SK-N-DZ (cell line): ENCODE measurements at regions not wholly inside any gene's neighbourhood (a gene's known extent, or its start where the extent isn't known, plus 50 kb on each side); places are given as distances from the start of the nearest gene placed in this dataset.
"Not testable (repeated sequence)": the region's sequence is repeated elsewhere in the genome, so short reads cannot be mapped to it uniquely, and the experiment has no call there.

ENCODE experiments used
- DNase-seq: peaks from one replicate; pipeline ENCODE4 v3.0.0-alpha.2; 2015; ENCODE audit warnings: low spot score

DNA sequence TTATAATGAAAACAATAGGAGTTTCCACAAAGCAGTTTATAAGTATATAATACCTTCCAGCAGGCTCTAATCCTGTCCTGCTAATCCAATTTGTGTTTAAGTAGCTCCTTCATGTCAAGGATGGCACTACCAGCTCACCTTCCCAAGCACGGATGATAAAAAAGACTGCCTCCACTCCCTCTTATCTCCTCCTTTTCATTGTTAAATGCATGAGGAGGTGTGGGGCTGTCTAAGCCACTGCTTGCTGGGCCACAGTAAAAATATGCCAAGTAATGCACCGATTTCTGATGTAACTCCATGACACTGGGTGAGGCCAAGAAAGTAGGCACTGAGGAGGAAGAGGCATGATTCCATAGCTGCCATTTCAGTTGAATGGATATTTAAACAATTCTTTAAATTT lies 193.1 kb downstream of the ZIC5 start:
- DNase-seq, result no peak

DNA sequence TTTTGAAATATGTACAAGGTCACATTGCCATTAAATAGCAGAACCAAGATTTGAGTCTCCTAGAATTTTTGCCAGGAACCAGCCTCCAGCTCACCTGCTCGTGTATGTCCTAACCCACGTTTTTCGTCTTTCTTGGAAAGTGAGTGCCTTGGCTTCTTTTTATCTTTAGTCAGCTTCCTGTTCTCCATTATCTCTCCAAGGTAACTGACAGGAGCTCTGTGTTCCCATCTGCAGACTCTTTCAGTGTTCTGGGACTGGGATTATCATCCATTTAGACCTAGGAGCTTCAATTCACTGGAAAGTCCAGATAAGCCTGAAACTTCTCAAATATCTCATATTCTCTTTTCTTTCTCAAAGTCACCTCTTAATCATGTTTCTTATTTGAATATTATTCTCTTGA lies 193.7 kb downstream of the ZIC5 start:
- no peak for DNase-seq

DNA sequence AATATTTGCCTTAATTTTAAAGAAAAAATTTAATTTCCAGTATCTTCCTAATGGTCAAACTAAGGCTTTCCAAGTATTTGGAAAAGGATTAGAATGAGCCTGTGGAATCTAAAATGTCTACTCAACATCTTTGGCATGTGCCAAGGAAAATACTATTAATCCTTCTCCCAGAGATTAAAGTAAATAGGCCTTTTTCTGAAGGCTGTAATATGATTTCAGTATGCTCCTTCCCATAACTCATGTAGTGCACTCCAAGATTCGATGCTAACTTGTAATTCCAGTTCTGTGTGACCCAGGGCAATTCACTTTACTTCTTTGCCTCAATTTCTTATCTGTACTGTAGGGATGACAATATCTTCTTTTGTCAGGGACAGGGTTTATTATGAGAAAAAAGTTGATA lies 196.9 kb downstream of the ZIC5 start:
- DNase-seq, result no peak

DNA sequence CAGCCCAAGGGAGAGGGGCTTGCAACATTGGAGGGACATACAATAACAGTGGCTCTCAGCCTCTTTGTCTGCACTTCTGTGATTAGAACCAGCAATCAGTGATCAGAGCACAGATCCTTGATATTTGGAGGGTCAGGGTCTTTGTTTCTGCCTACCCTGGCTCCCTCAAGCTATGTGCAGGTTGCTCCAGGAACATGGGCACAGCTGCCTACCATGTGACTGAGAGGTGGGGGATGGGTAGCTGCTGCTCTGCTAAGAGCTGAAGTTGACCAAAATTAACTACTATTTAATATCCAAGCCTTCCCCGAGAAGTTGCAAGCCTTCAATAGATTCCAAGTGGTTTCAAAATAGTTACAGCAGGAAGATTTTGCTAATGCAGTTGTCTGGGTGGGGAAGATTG lies 202.6 kb downstream of the ZIC5 start:
- no peak for DNase-seq

DNA sequence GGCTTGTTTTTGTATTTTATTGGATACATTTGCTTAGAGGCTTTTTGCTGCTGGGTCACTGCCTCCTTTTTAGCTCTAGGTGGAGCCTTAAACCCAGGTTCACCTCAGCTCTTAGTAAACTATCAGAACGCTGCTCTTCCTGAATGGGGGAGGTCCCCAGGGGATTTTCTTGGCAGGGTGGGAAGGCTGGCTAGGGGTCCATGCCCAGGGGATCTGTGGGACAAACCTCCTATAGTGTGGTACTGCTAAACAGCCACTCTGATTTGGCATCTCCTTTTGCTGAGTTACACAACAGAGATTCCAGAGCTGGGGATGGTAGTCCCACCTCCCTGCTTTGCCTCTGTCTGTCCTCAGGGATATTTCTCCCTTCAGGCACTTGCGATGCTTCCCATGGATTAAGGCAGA lies 204.9 kb downstream of the ZIC5 start:
- no peak for DNase-seq

- DNase-seq, result no peak
These were observed 205.7 kb downstream of the ZIC5 start for GRCh38 chr13:99765869-99766268.

DNA sequence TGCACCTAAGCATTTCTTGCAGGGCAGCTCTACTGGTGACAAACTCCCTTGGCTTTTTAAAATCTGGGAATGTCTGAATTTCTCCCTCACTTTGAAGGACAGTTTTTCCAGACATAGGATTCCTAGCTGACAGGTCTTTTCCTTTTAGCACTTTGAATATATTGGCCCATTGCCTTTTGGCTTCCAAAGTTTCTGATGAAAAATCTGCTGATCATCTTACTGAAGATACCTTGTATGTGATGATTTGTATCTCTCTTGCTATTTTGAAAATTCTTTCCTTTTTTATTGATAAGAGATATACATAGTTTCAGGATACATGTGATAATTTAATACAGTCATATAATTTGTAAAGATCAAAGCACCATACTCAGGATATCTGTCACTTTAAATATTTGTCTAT lies 211.1 kb downstream of the ZIC5 start:
- DNase-seq, result no peak

GRCh38 chr13:99759163-99759552 lies 212.4 kb downstream of the ZIC5 start:
- no peak for DNase-seq

- no peak for DNase-seq
These were observed 213.0 kb downstream of the ZIC5 start for GRCh38 chr13:99758460-99759162.

- DNase-seq, result no peak
These were observed 213.7 kb downstream of the ZIC5 start for GRCh38 chr13:99757756-99758459.

DNA sequence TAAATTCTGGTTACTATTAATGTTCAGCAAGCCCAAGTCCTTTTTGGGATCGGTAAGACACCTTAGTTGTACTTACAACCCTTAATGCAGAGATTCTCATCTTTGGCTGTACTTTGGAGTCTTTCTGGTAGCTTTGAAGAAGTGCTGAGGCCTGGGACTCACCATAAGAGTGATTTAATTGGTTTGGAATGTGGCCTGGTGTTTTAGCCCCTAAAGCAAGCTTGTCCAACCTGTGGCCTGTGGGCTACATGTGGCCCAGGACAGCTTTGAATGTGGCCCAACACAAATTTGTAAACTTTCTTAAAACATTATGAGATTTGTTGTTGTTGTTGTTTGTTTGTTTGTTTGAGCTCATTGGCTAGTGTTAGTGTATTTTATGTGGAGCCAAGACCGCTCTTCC lies 215.3 kb downstream of the ZIC5 start:
- no peak for DNase-seq

- DNase-seq, result not testable (repeated sequence)
These were observed 216.8 kb downstream of the ZIC5 start for GRCh38 chr13:99754750-99755149.

DNA sequence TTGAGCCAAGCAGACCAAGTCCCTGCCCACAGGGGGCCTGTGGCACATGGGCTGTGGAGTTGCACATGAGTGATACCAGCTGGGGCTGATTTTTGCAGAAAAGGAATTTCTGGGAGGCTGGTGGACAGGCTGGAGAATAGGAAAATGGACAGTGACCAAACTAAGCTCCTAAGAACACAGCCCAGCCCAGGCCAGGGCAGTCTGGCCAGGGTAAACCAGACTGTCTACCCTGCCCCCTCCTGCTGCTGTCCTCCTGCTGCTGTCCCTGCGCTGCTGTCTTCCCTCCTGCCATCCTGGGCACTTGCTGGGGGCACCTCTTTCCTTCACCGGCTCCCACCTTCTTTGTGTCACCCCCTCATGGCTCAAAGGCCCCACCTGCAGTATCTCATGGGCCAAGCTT lies 219.2 kb downstream of the ZIC5 start:
- no peak for DNase-seq

DNA sequence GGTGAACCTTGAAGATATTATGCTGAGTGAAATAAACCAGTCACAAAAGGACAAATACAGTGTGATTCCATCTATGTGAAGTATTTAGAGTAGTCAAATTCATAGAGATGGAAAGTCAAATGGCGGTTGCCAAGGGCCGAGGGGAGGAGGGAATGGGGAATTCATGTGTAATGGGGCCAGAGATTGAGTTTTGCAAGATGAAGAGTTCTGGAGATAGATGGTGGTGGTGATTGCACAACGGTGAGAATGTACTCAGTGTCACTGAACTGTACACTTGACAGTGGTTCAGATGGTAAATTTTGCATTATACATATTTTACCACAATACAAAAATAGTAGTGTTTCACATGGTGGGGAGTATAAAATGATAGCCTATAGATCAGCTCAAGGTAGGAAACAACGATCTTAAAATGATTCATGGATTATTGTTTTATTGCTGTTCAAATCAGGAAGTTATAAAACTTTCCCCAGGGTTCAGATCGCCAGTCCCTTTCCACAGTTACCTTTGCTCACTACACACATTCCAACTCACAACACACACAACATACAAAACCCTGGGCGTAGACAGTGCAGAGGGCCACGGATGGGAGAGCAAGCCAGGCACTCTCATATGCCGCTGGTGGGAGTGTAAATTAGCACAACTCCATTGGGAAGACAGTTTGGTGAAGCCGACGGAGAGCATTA lies 219.9 kb downstream of the ZIC5 start:
- DNase-seq, result no peak

DNA sequence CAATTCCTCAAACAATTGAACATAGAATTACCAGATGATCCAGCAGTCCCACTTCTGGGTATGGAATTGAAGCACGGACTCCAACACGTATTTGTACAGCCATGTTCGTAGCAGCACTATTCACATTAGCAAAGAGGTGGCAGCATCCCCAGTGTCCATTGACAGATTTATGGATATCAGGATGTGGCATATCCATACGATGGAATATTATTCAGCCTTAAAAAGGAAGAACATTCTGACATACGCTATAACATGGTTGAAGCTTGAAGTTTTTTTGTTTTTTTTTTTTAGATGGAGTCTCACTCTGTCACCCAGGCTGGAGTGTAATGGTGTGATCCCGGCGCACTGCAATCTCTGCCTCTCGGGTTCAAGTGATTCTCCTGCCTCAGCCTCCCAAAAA lies 220.6 kb downstream of the ZIC5 start:
- DNase-seq, result no peak

DNA sequence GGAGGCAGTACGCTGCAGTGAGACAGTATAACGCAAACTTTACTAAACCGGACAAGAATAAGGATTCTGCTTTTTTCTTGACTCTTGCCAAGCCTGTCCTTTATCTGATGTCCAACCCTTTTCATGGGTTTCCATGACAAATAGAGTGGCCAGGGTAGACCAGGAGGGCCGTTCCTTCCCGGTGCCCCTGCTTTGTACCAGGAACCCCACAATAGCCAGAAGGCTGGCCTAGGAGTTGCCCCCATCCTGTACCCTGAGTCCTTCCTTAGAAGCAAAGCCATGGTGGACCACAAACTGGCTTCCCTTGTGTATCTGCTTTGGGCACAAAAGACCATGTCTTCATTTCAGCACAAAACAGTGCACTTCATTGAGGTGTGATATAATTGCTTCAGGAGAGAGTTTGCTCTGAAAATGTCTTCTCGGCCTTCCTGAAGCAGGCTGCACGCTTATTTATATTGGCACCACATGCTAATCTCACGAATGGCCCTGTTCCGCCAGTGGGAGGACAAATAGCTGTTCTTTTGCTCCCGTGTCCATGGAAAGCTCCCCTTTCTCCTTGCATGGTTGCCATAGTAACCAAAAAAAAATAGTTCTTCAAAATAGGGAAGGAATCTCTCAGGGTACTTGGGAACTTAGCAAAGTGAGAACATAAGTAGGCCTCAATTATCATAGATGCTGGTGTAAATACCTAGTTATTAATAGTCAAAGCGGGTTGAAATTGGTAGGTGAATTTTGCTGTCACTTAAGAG lies 222.1 kb downstream of the ZIC5 start:
- no peak for DNase-seq

DNA sequence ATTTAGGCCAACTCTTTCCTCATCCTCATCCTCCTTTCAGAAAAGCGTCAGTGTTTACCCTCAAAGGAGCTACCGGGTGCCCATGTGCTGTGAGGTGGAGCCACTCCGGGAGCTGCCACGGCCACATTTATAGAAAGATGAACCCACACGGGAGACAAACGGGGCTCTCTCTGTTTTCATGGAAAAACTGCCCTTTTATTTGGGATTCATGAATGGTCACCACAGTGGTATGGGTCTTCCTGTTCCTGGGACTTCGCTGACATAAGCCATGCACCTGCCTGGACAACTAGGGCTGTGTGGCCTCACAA lies 224.2 kb downstream of the ZIC5 start:
- no peak for DNase-seq

GRCh38 chr13:99746637-99747402 lies 224.7 kb downstream of the ZIC5 start:
- DNase-seq, result no peak

DNA sequence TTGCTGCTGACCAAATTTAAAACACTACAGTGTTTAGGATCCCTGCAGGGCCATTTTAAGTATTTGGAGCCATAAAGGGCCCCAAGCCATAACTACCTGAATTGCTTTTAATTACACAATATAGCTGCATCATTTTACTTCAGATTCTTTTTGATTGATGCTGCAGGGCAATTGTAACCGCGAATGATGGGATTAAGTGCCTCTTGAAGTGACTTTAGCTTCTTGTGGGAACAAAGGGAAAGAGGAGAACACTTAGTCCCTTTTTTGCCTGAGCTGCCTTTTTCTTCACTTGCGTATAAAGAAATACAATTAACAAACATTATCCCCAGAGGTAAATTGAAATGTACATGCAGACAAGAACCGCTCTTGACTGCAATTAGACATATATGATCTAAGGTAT lies 228.5 kb downstream of the ZIC5 start:
- no peak for DNase-seq

DNA sequence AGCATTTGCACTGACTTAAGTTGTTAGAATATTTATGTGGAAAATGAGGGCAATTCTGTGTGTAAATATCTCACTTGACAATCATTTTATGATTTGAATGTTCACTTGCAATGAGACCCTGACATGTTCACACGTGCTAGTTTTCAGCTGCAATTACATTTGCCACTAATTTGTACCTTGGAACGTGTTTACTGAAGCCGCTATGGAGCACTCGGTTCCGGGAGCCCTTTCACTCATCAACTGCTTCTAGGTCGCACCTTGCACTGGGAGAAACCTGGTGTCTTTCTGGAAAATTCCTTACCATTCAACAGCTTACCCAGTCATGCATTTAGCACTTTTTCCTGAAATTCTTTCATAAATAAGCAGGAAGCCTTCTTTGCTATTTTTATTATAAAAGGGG lies 229.6 kb downstream of the ZIC5 start:
- DNase-seq, result no peak

GRCh38 chr13:99740251-99740979 lies 231.2 kb downstream of the ZIC5 start:
- no peak for DNase-seq
